ENCODE measurements at regions not wholly inside any gene's neighbourhood (a gene's known extent, or its start where the extent isn't known, plus 50 kb on each side); places are given as distances from the start of the nearest gene placed in this dataset. TPM values are rescaled to one million over a fixed set of nuclear protein-coding genes. Genes with fewer than 3 reads are reported as not detected.
"Not testable (repeated sequence)": the region's sequence is repeated elsewhere in the genome, so short reads cannot be mapped to it uniquely, and the experiment has no call there.

DNA sequence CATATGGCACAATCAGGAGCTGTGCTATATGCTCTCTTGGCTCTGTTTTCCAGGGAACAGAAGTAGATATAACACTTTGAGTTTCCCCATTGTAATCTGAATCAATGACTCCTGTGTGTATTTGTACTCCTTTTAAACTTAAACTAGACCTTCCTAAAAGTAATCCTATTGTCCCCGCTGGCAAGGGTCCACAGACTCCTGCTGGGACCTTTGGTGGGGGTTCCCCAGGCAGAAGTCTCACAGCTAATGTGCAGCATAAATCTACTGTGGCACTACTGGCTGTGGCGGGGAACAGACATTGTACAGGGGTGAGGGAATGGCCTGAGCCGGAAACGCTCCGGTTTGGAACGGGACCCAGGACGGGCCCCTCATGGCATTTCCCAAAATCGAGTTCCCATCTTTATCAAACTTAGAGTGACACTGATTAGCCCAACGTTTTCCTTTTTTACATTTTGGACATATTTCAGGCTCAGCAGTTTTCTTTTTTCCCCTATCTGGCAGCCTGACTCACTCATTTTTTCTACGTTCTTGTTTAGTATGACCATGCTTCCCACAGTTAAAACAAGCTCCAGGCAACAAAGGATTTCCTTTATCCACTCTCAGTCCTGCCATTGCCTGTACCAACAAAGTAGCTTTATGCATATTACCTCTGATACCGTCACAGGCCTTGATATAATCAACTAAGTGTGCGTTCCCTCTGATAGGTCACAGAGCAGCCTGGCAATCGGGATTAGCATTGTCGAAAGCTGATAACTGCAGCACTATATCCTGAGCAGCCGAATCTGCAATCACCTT, 59.5 kb upstream of the LPCAT1 start:
- DNase-seq: not testable (repeated sequence)

GRCh38 chr5:1579389-1579788, 55.6 kb upstream of the LPCAT1 start:
- DNase-seq: not testable (repeated sequence)

DNA sequence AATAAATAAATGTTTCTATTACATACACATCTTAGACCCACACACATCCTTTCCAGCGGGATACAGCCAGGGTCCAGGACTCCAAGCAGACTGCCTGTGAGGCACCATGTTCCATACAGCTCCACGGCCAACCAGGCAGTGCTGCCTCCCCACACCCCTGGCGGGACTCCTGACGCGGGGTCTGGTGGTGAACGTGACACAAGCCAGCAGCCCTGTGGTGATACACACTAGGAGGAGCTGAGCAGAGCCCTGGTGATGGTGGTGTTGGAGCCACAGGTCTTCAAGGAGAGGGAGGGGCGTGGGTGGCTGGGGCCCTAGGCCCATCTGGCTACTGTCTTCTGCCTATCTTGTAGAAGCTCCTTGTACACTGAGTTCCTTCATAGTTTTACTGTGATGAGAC, 53.1 kb upstream of the LPCAT1 start:
- DNase-seq: not testable (repeated sequence)

DNA sequence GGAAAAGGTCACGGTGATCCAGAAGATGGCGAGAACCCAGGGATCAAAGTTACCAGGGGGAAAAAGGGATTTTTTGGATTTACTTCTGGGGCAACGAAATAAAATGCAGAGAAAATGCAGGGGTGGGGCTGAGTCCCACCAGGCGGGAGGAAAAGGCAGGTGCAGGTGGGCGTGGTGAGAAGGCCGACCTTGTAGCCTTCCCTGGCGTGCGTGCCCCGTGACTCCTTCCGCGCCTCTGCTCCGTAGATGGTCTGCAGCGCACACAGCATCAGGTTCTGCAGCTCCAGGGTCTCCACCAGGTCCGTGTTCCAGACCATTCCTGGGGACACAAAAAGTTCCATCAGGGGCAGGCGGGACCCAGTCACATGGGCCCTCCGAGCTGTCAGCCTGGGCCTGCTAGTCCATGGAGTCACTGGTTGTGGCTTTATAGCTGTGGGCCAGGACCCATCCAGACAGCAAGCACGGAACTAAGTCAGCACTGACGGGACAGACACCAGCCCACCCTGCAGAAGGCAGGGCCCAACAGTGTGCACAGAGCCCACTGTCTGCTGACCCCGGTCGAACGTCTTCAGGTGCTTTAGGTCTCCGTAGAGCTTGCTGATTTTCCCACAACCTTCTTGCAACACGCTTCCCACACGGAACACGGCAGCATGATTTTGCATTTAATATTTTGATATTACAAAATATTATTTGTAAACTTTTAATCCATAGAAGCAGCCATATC, 52.4 kb upstream of the LPCAT1 start:
- not testable (repeated sequence) for DNase-seq

DNA sequence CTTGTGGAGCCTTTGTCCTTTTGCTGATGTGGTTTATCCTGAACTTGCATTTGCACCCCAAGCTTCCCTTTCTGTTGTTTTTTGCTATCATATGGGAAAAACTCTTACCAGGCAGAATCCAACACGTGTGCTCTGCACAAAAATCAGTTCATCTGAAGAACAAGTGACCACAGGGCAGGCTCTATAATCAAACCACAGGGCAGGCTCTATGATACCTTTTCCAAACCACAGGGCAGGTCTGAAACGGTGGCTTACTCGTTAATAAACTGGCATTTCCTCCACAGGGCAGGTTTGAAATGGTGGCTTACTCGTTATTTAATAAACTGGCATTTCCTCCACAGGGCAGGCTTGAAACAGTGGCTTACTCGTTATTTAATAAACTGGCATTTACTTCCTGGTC, 51.7 kb upstream of the LPCAT1 start:
- DNase-seq: not testable (repeated sequence)

DNA sequence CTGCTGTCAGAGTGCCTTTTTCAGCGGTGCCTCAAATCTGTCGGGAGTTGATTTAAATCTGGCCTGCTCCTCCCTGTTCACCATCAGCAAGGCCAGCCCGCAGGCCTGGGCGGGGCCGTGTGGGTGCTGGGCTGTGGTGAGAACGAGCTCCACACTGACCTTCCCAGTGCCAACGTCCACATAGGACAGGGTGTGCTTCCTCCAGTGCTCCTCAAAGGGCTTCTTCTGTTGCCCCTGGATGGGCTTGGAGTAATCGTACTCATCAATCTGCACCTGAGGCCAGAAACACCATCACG, 50.2 kb upstream of the LPCAT1 start:
- not testable (repeated sequence) for DNase-seq

GRCh38 chr5:1573217-1574022, 49.7 kb upstream of the LPCAT1 start:
- not testable (repeated sequence) for DNase-seq

Small RNA genes lying in the stretch of these regions (small RNA-seq; reads per million reads assigned to genes)
- gene AC091849.1 (not detected), gene MIR4277 (not detected)

Measured in occipital lobe (tissue), 2 donors.